ENCODE measurements at regions not wholly inside any gene's neighbourhood (a gene's known extent, or its start where the extent isn't known, plus 50 kb on each side); places are given as distances from the start of the nearest gene placed in this dataset.
"Not testable (repeated sequence)": the region's sequence is repeated elsewhere in the genome, so short reads cannot be mapped to it uniquely, and the experiment has no call there.

DNA sequence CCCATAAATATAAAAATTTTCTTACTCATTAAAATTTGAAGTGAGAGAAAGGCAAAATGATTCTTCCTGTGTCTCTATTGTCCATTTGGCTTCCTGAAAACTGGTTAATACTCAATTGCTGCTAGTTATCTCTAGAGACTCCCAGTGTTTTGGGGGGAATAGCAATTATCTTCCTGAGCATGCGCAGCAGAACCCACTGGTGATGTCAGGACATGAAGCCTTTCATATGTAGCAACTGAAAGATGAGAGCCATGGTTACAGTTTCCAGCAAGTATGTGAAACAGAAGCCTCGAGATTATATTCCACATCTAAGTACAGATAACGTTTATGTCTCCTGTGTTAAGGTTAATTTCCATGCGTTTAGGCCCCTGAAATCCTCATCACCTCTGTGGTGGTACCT lies 254.3 kb upstream of the FIGN start:
- Histone ChIP-seq H3K27me3 (ENCODE audit: control insufficient read depth in 2 of 2, insufficient read depth in 2 of 2, low read length in 2 of 2) (no peaks in the 10 kb centered on the region), H3K36me3 (ENCODE audit: control insufficient read depth in 2 of 2, insufficient read depth in 2 of 2, low read length in 2 of 2) (no peaks in the 10 kb centered on the region), H3K27ac (ENCODE audit: low read depth in 2 of 2, low read length in 2 of 2) (no peak overlapping the region), H3K9me3 (ENCODE audit: control insufficient read depth in 2 of 2, low read length in 2 of 2) (no peaks in the 10 kb centered on the region), H3K4me3 (ENCODE audit: low read length in 2 of 2) (no peak overlapping the region), H3K4me1 (ENCODE audit: control insufficient read depth in 2 of 2, insufficient read depth in 2 of 2, low read length in 2 of 2) (no peaks in the 10 kb centered on the region), H3K9ac (ENCODE audit: low read depth in 1 of 2, low read length in 2 of 2) (no peak overlapping the region)

DNA sequence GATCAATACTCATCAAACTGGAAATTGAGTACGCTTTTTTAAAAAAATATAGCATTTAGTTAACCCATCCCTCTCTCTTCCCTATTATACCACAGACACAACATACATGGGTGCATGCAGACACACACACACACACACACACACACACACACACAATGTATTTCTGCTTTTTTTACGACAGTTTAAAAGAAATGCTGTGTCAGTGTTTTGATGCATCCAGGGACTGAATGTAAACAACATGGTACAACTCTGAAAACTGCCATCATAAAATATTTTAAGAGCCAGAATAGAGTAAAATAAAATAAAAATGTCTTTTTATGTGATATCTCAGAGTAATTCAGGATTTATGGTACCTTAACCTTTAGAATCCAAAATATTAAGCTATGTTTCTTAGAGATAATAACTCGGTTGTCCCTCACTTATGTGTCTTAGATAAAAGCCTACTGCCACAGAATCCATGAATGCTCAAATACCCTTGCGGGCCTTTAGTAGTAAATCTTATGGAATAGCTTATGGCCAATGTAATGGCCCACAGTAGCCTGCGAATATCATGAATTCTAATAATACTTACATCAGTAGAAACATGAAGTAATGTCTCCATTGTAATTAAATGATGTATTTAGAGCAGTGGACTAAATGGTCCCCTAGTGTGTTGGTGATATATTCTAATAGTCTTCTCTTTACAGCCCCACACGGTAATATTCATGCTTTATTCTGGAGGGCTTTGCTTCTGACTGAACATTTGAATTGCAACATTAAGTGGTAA lies 251.6 kb upstream of the FIGN start:
- Histone ChIP-seq H3K9me3 (ENCODE audit: control insufficient read depth in 2 of 2, low read length in 2 of 2) (no peaks in the 10 kb centered on the region), H3K4me1 (ENCODE audit: control insufficient read depth in 2 of 2, insufficient read depth in 2 of 2, low read length in 2 of 2) (no peaks in the 10 kb centered on the region), H3K27ac (ENCODE audit: low read depth in 2 of 2, low read length in 2 of 2) (no peak overlapping the region), H3K4me3 (ENCODE audit: low read length in 2 of 2) (no peak overlapping the region), H3K9ac (ENCODE audit: low read depth in 1 of 2, low read length in 2 of 2) (no peak overlapping the region), H3K36me3 (ENCODE audit: control insufficient read depth in 2 of 2, insufficient read depth in 2 of 2, low read length in 2 of 2) (no peaks in the 10 kb centered on the region), H3K27me3 (ENCODE audit: control insufficient read depth in 2 of 2, insufficient read depth in 2 of 2, low read length in 2 of 2) (no peaks in the 10 kb centered on the region)

DNA sequence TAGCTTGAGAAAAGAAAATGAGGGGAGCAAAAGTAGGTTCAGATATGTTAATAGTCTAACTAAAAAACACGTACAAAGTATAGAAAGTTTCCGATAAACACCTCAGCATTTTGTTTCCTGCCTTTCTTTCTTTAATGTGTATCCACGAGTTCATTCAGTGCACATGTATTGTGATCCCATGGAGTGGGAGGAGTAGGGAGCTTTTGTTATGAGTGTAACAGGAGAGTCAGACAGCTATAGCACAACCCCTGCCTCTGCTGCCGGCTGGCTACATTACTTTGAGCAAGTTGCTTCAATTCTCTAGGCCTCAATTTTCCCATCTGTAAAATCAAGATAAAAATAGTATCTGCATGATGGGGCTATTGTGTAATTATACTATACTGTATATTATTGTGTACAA lies 249.2 kb upstream of the FIGN start:
- Histone ChIP-seq H3K9me3 (ENCODE audit: control insufficient read depth in 2 of 2, low read length in 2 of 2) (no peaks in the 10 kb centered on the region), H3K36me3 (ENCODE audit: control insufficient read depth in 2 of 2, insufficient read depth in 2 of 2, low read length in 2 of 2) (no peaks in the 10 kb centered on the region), H3K9ac (ENCODE audit: low read depth in 1 of 2, low read length in 2 of 2) (no peak overlapping the region), H3K4me3 (ENCODE audit: low read length in 2 of 2) (no peak overlapping the region), H3K27ac (ENCODE audit: low read depth in 2 of 2, low read length in 2 of 2) (no peak overlapping the region), H3K27me3 (ENCODE audit: control insufficient read depth in 2 of 2, insufficient read depth in 2 of 2, low read length in 2 of 2) (no peaks in the 10 kb centered on the region), H3K4me1 (ENCODE audit: control insufficient read depth in 2 of 2, insufficient read depth in 2 of 2, low read length in 2 of 2) (no peaks in the 10 kb centered on the region)

DNA sequence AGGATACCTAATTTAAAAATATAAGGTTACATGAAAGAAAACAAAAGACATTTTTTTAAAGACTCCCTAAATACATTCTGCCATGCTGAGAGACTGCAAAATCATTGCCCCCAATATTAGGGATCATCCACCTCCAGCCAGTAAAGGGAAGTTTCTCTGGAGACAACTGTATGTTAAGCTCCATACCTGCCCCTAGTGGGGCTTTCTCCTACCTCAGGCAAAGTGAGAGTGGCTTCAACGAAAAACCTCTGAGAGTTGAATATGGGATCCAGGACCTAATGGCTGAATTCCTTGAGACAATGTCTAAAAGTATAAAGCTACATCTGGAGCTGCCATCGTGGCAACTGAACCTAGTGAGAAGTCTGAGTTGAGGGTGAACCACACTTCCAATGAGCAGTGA lies 248.1 kb upstream of the FIGN start:
- H3K4me1 ChIP-seq (ENCODE audit: control insufficient read depth in 2 of 2, insufficient read depth in 2 of 2, low read length in 2 of 2): no peaks in the 10 kb centered on the region
- H3K27me3 ChIP-seq (ENCODE audit: control insufficient read depth in 2 of 2, insufficient read depth in 2 of 2, low read length in 2 of 2): no peaks in the 10 kb centered on the region
- H3K27ac ChIP-seq (ENCODE audit: low read depth in 2 of 2, low read length in 2 of 2): no peak overlapping the region
- no peaks in the 10 kb centered on the region for H3K36me3 ChIP-seq (ENCODE audit: control insufficient read depth in 2 of 2, insufficient read depth in 2 of 2, low read length in 2 of 2)
- no peak overlapping the region for H3K9ac ChIP-seq (ENCODE audit: low read depth in 1 of 2, low read length in 2 of 2)
- H3K4me3 ChIP-seq (ENCODE audit: low read length in 2 of 2): no peak overlapping the region
- no peaks in the 10 kb centered on the region for H3K9me3 ChIP-seq (ENCODE audit: control insufficient read depth in 2 of 2, low read length in 2 of 2)

DNA sequence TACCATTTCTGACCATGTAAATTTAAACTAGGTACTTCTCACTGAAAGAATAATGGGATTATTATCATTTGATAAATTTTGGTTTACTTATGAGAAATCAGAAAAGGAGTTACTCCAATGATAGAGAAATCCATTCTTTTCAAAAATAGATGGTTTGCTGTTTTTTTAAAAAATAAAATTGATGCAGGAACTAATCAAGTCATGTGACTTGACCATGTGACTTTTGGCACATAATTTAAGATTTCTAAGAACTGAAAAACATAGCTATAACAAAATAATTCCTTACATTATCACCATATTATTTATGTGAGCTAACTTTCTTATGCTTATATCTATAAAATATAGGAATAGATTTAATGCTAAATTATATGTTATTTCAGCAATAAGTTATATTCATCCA lies 247.1 kb upstream of the FIGN start:
- no peak overlapping the region for H3K9ac ChIP-seq (ENCODE audit: low read depth in 1 of 2, low read length in 2 of 2)
- H3K27ac ChIP-seq (ENCODE audit: low read depth in 2 of 2, low read length in 2 of 2): no peak overlapping the region
- H3K36me3 ChIP-seq (ENCODE audit: control insufficient read depth in 2 of 2, insufficient read depth in 2 of 2, low read length in 2 of 2): no peaks in the 10 kb centered on the region
- no peak overlapping the region for H3K4me3 ChIP-seq (ENCODE audit: low read length in 2 of 2)
- no peaks in the 10 kb centered on the region for H3K4me1 ChIP-seq (ENCODE audit: control insufficient read depth in 2 of 2, insufficient read depth in 2 of 2, low read length in 2 of 2)
- H3K9me3 ChIP-seq (ENCODE audit: control insufficient read depth in 2 of 2, low read length in 2 of 2): no peaks in the 10 kb centered on the region
- H3K27me3 ChIP-seq (ENCODE audit: control insufficient read depth in 2 of 2, insufficient read depth in 2 of 2, low read length in 2 of 2): no peaks in the 10 kb centered on the region

DNA sequence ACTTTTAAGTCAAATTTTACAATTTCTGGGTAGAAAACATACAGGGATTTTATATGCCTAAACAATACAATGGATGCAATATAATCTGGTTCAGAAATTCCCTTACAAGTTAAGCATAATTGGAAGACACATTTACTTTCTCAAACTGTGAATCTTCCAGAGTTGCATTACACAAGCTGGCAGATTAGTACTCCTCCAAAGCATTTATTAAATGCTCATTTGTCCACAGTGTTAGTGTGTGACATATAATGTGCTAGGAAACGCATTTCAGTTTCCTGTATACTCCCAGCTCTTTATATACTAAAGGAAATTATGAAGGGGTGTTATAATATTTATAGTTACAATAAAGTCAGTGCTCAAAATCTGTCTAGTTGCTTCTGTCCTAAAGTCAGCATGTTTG lies 239.0 kb upstream of the FIGN start:
- H3K36me3 ChIP-seq (ENCODE audit: control insufficient read depth in 2 of 2, insufficient read depth in 2 of 2, low read length in 2 of 2): no peaks in the 10 kb centered on the region
- H3K27ac ChIP-seq (ENCODE audit: low read depth in 2 of 2, low read length in 2 of 2): no peak overlapping the region
- H3K4me1 ChIP-seq (ENCODE audit: control insufficient read depth in 2 of 2, insufficient read depth in 2 of 2, low read length in 2 of 2): no peaks in the 10 kb centered on the region
- no peaks in the 10 kb centered on the region for H3K27me3 ChIP-seq (ENCODE audit: control insufficient read depth in 2 of 2, insufficient read depth in 2 of 2, low read length in 2 of 2)
- H3K9me3 ChIP-seq (ENCODE audit: control insufficient read depth in 2 of 2, low read length in 2 of 2): no peaks in the 10 kb centered on the region
- no peak overlapping the region for H3K4me3 ChIP-seq (ENCODE audit: low read length in 2 of 2)
- H3K9ac ChIP-seq (ENCODE audit: low read depth in 1 of 2, low read length in 2 of 2): no peak overlapping the region

DNA sequence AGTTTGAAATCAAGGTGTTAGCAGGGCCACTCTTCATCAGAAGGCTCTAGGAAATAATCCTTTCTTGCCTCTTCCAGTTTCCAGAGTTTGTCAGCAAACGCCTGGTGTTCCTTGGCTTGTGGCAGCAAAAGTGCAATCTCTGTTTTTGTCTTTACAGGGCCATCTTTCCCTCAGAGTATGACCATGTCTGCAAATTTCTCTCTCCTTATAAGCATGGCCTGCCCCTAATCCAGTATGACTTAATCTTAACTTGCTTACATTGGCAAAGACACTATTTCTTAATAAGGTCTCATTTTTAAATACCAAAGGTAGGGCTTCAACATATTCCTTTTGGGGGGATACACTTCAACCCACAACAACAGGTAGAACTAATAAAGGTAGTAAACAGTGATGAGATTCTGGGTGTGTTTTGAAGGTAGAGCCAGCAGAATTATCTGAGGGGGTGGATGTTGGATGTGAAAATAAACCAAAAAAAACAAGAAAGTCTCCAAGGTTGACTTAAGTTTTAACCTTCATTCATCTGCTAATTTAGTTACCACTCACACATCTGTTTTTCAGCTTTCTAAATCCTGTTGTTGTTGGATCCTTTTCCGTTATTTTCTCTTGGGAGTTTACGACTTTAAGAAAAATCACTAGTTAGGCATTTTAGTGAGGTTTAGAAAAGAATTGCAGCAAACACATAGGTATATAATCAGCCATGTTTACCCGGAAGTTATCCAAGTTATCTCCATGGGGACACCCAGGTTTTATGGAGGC lies 234.4 kb upstream of the FIGN start:
- no peaks in the 10 kb centered on the region for H3K4me1 ChIP-seq (ENCODE audit: control insufficient read depth in 2 of 2, insufficient read depth in 2 of 2, low read length in 2 of 2)
- H3K27ac ChIP-seq (ENCODE audit: low read depth in 2 of 2, low read length in 2 of 2): no peak overlapping the region
- H3K9ac ChIP-seq (ENCODE audit: low read depth in 1 of 2, low read length in 2 of 2): no peak overlapping the region
- H3K9me3 ChIP-seq (ENCODE audit: control insufficient read depth in 2 of 2, low read length in 2 of 2): no peaks in the 10 kb centered on the region
- no peaks in the 10 kb centered on the region for H3K27me3 ChIP-seq (ENCODE audit: control insufficient read depth in 2 of 2, insufficient read depth in 2 of 2, low read length in 2 of 2)
- no peak overlapping the region for H3K4me3 ChIP-seq (ENCODE audit: low read length in 2 of 2)
- H3K36me3 ChIP-seq (ENCODE audit: control insufficient read depth in 2 of 2, insufficient read depth in 2 of 2, low read length in 2 of 2): no peaks in the 10 kb centered on the region

DNA sequence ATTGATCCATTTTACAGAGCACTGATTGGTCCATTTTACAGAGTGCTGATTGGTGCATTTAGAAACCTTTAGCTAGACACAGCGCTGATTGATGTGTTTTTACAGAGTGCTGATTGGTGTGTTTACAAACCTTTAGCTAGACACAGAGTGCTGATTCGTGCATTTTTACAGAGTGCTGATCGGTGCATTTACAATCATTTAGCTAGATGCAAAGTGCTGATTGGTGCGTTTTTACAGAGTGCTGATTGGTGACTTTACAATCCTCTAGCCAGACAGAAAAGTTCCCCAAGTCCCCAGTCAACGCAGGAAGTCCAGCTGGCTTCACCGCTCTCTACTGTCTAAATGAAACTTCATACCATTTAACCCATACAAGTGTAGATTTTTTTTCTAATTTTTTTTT lies 228.5 kb upstream of the FIGN start:
- not testable (repeated sequence) for H3K27ac ChIP-seq (ENCODE audit: low read depth in 2 of 2, low read length in 2 of 2); H3K9ac ChIP-seq (ENCODE audit: low read depth in 1 of 2, low read length in 2 of 2); H3K4me1 ChIP-seq (ENCODE audit: control insufficient read depth in 2 of 2, insufficient read depth in 2 of 2, low read length in 2 of 2); H3K27me3 ChIP-seq (ENCODE audit: control insufficient read depth in 2 of 2, insufficient read depth in 2 of 2, low read length in 2 of 2); H3K4me3 ChIP-seq (ENCODE audit: low read length in 2 of 2); H3K9me3 ChIP-seq (ENCODE audit: control insufficient read depth in 2 of 2, low read length in 2 of 2); H3K36me3 ChIP-seq (ENCODE audit: control insufficient read depth in 2 of 2, insufficient read depth in 2 of 2, low read length in 2 of 2)

DNA sequence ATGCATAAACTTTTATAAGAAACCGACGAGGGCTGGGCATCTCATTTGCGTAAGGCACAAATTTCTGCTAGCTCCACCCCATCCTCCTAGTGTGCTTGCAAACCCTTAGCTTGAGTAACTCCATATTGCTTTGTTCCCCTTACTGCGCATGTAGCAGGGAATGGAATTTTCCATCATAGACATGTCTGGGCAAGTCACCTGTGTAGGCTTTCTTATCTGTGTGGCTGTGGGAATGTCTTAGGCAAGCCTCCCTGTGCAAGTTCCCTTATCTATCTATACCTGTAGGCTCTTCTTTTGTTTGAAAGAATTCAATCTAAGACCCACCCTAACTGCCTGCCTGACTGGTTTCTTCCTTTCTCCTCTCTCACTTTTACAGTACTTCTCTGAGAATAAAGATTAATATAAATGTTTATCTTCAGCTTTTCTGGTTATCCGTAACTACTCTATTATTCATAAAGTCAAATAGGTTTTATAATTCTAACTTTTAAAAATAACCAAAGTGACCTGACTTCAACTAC lies 217.6 kb upstream of the FIGN start:
- H3K9me3 ChIP-seq (ENCODE audit: control insufficient read depth in 2 of 2, low read length in 2 of 2): no peaks in the 10 kb centered on the region
- H3K36me3 ChIP-seq (ENCODE audit: control insufficient read depth in 2 of 2, insufficient read depth in 2 of 2, low read length in 2 of 2): no peaks in the 10 kb centered on the region
- no peaks in the 10 kb centered on the region for H3K4me1 ChIP-seq (ENCODE audit: control insufficient read depth in 2 of 2, insufficient read depth in 2 of 2, low read length in 2 of 2)
- no peaks in the 10 kb centered on the region for H3K27me3 ChIP-seq (ENCODE audit: control insufficient read depth in 2 of 2, insufficient read depth in 2 of 2, low read length in 2 of 2)
- no peak overlapping the region for H3K27ac ChIP-seq (ENCODE audit: low read depth in 2 of 2, low read length in 2 of 2)
- no peak overlapping the region for H3K4me3 ChIP-seq (ENCODE audit: low read length in 2 of 2)
- no peak overlapping the region for H3K9ac ChIP-seq (ENCODE audit: low read depth in 1 of 2, low read length in 2 of 2)

DNA sequence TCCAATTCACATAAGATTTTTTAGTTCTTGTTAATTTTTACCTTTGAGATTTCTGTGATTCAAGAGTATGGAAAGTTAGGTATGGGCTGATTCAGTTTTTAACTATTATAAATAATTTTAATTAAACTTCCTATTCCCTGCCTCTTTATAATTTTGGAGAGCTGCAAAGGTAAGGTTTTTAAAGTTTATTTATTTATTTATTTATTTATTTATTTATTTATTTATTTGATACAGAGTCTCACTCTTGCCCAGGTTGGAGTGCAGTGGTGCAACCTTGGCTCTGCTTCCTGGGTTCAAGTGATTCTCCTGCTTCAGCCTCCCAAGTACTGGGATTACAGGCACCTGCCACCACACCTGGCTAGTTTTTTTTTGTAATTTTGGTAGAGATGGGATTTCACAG lies 215.5 kb upstream of the FIGN start:
- H3K9me3 ChIP-seq (ENCODE audit: control insufficient read depth in 2 of 2, low read length in 2 of 2): no peaks in the 10 kb centered on the region
- H3K4me1 ChIP-seq (ENCODE audit: control insufficient read depth in 2 of 2, insufficient read depth in 2 of 2, low read length in 2 of 2): no peaks in the 10 kb centered on the region
- no peaks in the 10 kb centered on the region for H3K27me3 ChIP-seq (ENCODE audit: control insufficient read depth in 2 of 2, insufficient read depth in 2 of 2, low read length in 2 of 2)
- no peaks in the 10 kb centered on the region for H3K36me3 ChIP-seq (ENCODE audit: control insufficient read depth in 2 of 2, insufficient read depth in 2 of 2, low read length in 2 of 2)
- H3K4me3 ChIP-seq (ENCODE audit: low read length in 2 of 2): no peak overlapping the region
- H3K9ac ChIP-seq (ENCODE audit: low read depth in 1 of 2, low read length in 2 of 2): no peak overlapping the region
- H3K27ac ChIP-seq (ENCODE audit: low read depth in 2 of 2, low read length in 2 of 2): no peak overlapping the region
